Stimulated activated naive B cell treated with anti-CD40 and anti-IgM and Interleukin-4, amounts not matched to agents 10 μg/mL and 1 μg/mL and 100 μg/mL, for 72 hours (primary cell): ENCODE measurements at regions not wholly inside any gene's neighbourhood (a gene's known extent, or its start where the extent isn't known, plus 50 kb on each side); places are given as distances from the start of the nearest gene placed in this dataset.

Experiments
- ATAC-seq, 2 donors: fragments of 150-1000 bp; cut with Tn5 transposase; replicated peaks; 2 replicates each; pipeline ENCODE4 v1.10.0; 2021; ENCODE audit warnings: moderate library complexity in 1 of 2
- DNase-seq: peaks from one replicate; pipeline ENCODE4 v3.0.0; 2021
- H3K27ac Mint-ChIP-seq: one replicate; pipeline ENCODE4 v1.8.0; 2022; ENCODE audit warnings: mild to moderate bottlenecking, mixed read lengths
- H3K27me3 Mint-ChIP-seq, 2 donors: one replicate each; pipeline ENCODE4 v1.8.0; 2022; ENCODE audit warnings: mixed read lengths in 2 of 2
- H3K36me3 Mint-ChIP-seq, 2 donors: one replicate each; pipeline ENCODE4 v1.8.0; 2022; ENCODE audit warnings: mixed read lengths in 2 of 2, mild to moderate bottlenecking in 1 of 2
- H3K4me1 Mint-ChIP-seq, 2 donors: one replicate each; pipeline ENCODE4 v1.8.0; 2022; ENCODE audit warnings: mixed read lengths in 2 of 2, mild to moderate bottlenecking in 1 of 2
- H3K4me3 Mint-ChIP-seq, 2 donors: one replicate each; pipeline ENCODE4 v1.8.0; 2022; ENCODE audit warnings: mild to moderate bottlenecking in 2 of 2, mixed read lengths in 2 of 2, moderate library complexity in 1 of 2
- H3K9me3 Mint-ChIP-seq, 2 donors: one replicate each; pipeline ENCODE4 v1.8.0; 2022; ENCODE audit warnings: mixed read lengths in 2 of 2, mild to moderate bottlenecking in 1 of 2

- H3K27me3 Mint-ChIP-seq, result peaks cover 18 to 31% of the 10 kb centered on the region in 2 donors
- H3K36me3 Mint-ChIP-seq, result no peaks in the 10 kb centered on the region
- H3K4me1 Mint-ChIP-seq, result no peaks in the 10 kb centered on the region
- H3K4me3 Mint-ChIP-seq, result no peak overlapping the region
- H3K9me3 Mint-ChIP-seq, result no peaks in the 10 kb centered on the region
- no peak for ATAC-seq
- H3K27ac Mint-ChIP-seq, result no peak overlapping the region
- DNase-seq, result no peak
Measured at GRCh38 chr10:59595593-59595992, 114.1 kb downstream of the SLC16A9 start.

GRCh38 chr10:59593768-59594167, 115.9 kb downstream of the SLC16A9 start:
- H3K27me3 Mint-ChIP-seq, result peaks cover 18 to 34% of the 10 kb centered on the region in 2 donors
- no peak overlapping the region for H3K27ac Mint-ChIP-seq
- no peaks in the 10 kb centered on the region for H3K36me3 Mint-ChIP-seq
- no peak for ATAC-seq
- no peaks in the 10 kb centered on the region for H3K9me3 Mint-ChIP-seq
- H3K4me1 Mint-ChIP-seq, result no peaks in the 10 kb centered on the region
- no peak overlapping the region for H3K4me3 Mint-ChIP-seq
- DNase-seq, result no peak

GRCh38 chr10:59589796-59590195, 119.9 kb downstream of the SLC16A9 start:
- no peak overlapping the region for H3K27ac Mint-ChIP-seq
- no peaks in the 10 kb centered on the region for H3K4me1 Mint-ChIP-seq
- no peak overlapping the region for H3K4me3 Mint-ChIP-seq
- H3K9me3 Mint-ChIP-seq, result no peaks in the 10 kb centered on the region
- H3K27me3 Mint-ChIP-seq, result peaks cover 11 to 21% of the 10 kb centered on the region in 2 donors
- no peak for ATAC-seq
- no peak for DNase-seq
- H3K36me3 Mint-ChIP-seq, result no peaks in the 10 kb centered on the region

- H3K4me3 Mint-ChIP-seq, result no peak overlapping the region
- no peak for ATAC-seq
- H3K27me3 Mint-ChIP-seq, result peaks cover 7 to 17% of the 10 kb centered on the region in 2 donors
- no peaks in the 10 kb centered on the region for H3K9me3 Mint-ChIP-seq
- no peak for DNase-seq
- no peaks in the 10 kb centered on the region for H3K4me1 Mint-ChIP-seq
- no peaks in the 10 kb centered on the region for H3K36me3 Mint-ChIP-seq
- H3K27ac Mint-ChIP-seq, result no peak overlapping the region
Measured at GRCh38 chr10:59588791-59589190, 120.9 kb downstream of the SLC16A9 start.

GRCh38 chr10:59587756-59588140, 121.9 kb downstream of the SLC16A9 start:
- no peak for ATAC-seq

GRCh38 chr10:59587083-59587755, 122.4 kb downstream of the SLC16A9 start:
- Mint-ChIP-seq H3K36me3 (no peaks in the 10 kb centered on the region), H3K4me1 (no peaks in the 10 kb centered on the region), H3K9me3 (no peaks in the 10 kb centered on the region), H3K27me3 (peaks cover 6 to 17% of the 10 kb centered on the region in 2 donors), H3K4me3 (no peak overlapping the region), H3K27ac (no peak overlapping the region)
- no peak for DNase-seq
- ATAC-seq, result no peak

More at GRCh38 chr10:59587756-59588140, 121.9 kb downstream of the SLC16A9 start:
- no peaks in the 10 kb centered on the region for H3K9me3 Mint-ChIP-seq
- no peaks in the 10 kb centered on the region for H3K36me3 Mint-ChIP-seq
- H3K4me3 Mint-ChIP-seq, result no peak overlapping the region
- H3K27me3 Mint-ChIP-seq, result peaks cover 6 to 18% of the 10 kb centered on the region in 2 donors
- DNase-seq, result no peak
- H3K4me1 Mint-ChIP-seq, result no peaks in the 10 kb centered on the region
- no peak overlapping the region for H3K27ac Mint-ChIP-seq

- Mint-ChIP-seq H3K27ac (no peak overlapping the region), H3K9me3 (no peaks in the 10 kb centered on the region), H3K4me3 (no peak overlapping the region), H3K27me3 (peaks cover 0 to 17% of the 10 kb centered on the region in 2 donors), H3K36me3 (no peaks in the 10 kb centered on the region), H3K4me1 (no peaks in the 10 kb centered on the region)
- ATAC-seq, result no peak
- DNase-seq, result no peak
Measured at GRCh38 chr10:59586407-59586891, 123.2 kb downstream of the SLC16A9 start.

GRCh38 chr10:59585046-59585700, 124.5 kb downstream of the SLC16A9 start:
- DNase-seq, result no peak
- H3K27me3 Mint-ChIP-seq, result peaks cover 0 to 12% of the 10 kb centered on the region in 2 donors
- no peak overlapping the region for H3K27ac Mint-ChIP-seq
- no peaks in the 10 kb centered on the region for H3K36me3 Mint-ChIP-seq
- no peaks in the 10 kb centered on the region for H3K9me3 Mint-ChIP-seq
- H3K4me1 Mint-ChIP-seq, result no peaks in the 10 kb centered on the region
- ATAC-seq, result no peak
- H3K4me3 Mint-ChIP-seq, result no peak overlapping the region

GRCh38 chr10:59582780-59583179, 126.9 kb downstream of the SLC16A9 start:
- ATAC-seq (no peak), DNase-seq (no peak)
- Mint-ChIP-seq H3K36me3 (no peaks in the 10 kb centered on the region), H3K4me1 (peaks cover 1 to 3% of the 10 kb centered on the region in 2 donors), H3K27ac (no peak overlapping the region), H3K9me3 (peaks cover 0 to 2% of the 10 kb centered on the region in 2 donors), H3K27me3 (peaks cover 1 to 18% of the 10 kb centered on the region in 2 donors), H3K4me3 (no peak overlapping the region)

- H3K4me3 Mint-ChIP-seq, result no peak overlapping the region
- H3K27ac Mint-ChIP-seq, result no peak overlapping the region
- H3K9me3 Mint-ChIP-seq, result peaks cover 0 to 2% of the 10 kb centered on the region in 2 donors
- peaks cover 4 to 18% of the 10 kb centered on the region in 2 donors for H3K27me3 Mint-ChIP-seq
- H3K36me3 Mint-ChIP-seq, result no peaks in the 10 kb centered on the region
- H3K4me1 Mint-ChIP-seq, result peaks cover 2 to 5% of the 10 kb centered on the region in 2 donors
- ATAC-seq (no peak), DNase-seq (no peak)
Measured at GRCh38 chr10:59582058-59582457, 127.6 kb downstream of the SLC16A9 start.

- no peak for DNase-seq
- no peak overlapping the region for H3K4me3 Mint-ChIP-seq
Measured at GRCh38 chr10:59580026-59580863, 129.4 kb downstream of the SLC16A9 start.

GRCh38 chr10:59578741-59579140, 130.9 kb downstream of the SLC16A9 start:
- DNase-seq (no peak), ATAC-seq (no peak)
- Mint-ChIP-seq H3K27me3 (peaks cover 4 to 22% of the 10 kb centered on the region in 2 donors), H3K27ac (no peak overlapping the region), H3K9me3 (peaks cover 0 to 2% of the 10 kb centered on the region in 2 donors), H3K36me3 (no peaks in the 10 kb centered on the region), H3K4me1 (peaks cover 2 to 5% of the 10 kb centered on the region in 2 donors), H3K4me3 (no peak overlapping the region)

More at GRCh38 chr10:59580026-59580863, 129.4 kb downstream of the SLC16A9 start:
- no peak for ATAC-seq
- H3K9me3 Mint-ChIP-seq, result peaks cover 0 to 2% of the 10 kb centered on the region in 2 donors
- peaks cover 4 to 21% of the 10 kb centered on the region in 2 donors for H3K27me3 Mint-ChIP-seq
- no peaks in the 10 kb centered on the region for H3K36me3 Mint-ChIP-seq
- no peak overlapping the region for H3K27ac Mint-ChIP-seq
- H3K4me1 Mint-ChIP-seq, result peaks cover 2 to 5% of the 10 kb centered on the region in 2 donors

- H3K4me1 Mint-ChIP-seq, result peaks cover 2 to 5% of the 10 kb centered on the region in 2 donors
- ATAC-seq (peak in 1 of 2 donors; percentile 59), DNase-seq (no peak)
- H3K4me3 Mint-ChIP-seq, result no peak overlapping the region
- H3K27ac Mint-ChIP-seq, result no peak overlapping the region
- peaks cover 4 to 15% of the 10 kb centered on the region in 2 donors for H3K27me3 Mint-ChIP-seq
- H3K36me3 Mint-ChIP-seq, result no peaks in the 10 kb centered on the region
- H3K9me3 Mint-ChIP-seq, result peaks cover 0 to 2% of the 10 kb centered on the region in 2 donors
Measured at GRCh38 chr10:59577984-59578383, 131.7 kb downstream of the SLC16A9 start.

- Mint-ChIP-seq H3K36me3 (no peaks in the 10 kb centered on the region), H3K4me1 (peaks cover 2 to 5% of the 10 kb centered on the region in 2 donors), H3K27me3 (peaks cover 18 to 25% of the 10 kb centered on the region in 2 donors), H3K27ac (no peak overlapping the region), H3K9me3 (peaks cover 0 to 2% of the 10 kb centered on the region in 2 donors), H3K4me3 (no peak overlapping the region)
- ATAC-seq (no peak), DNase-seq (no peak)
Measured at GRCh38 chr10:59575269-59575668, 134.4 kb downstream of the SLC16A9 start.
